SK-N-SH treated with all-trans-retinoic acid at 6 μM for 48 hours (cell line): ENCODE measurements at regions not wholly inside any gene's neighbourhood (a gene's known extent, or its start where the extent isn't known, plus 50 kb on each side); places are given as distances from the start of the nearest gene placed in this dataset.
"Not testable (repeated sequence)": the region's sequence is repeated elsewhere in the genome, so short reads cannot be mapped to it uniquely, and the experiment has no call there.

Source experiments
- ATAC-seq: fragments of 200-7000 bp; cut with Tn5 transposase; 3 replicates; pipeline ENCODE4 v1.9.1; 2020; ENCODE audit warnings: mild to moderate bottlenecking, moderate library complexity
- CREB5 ChIP-seq: fragments of 250-450 bp; sonication (Bioruptor Pico); IDR thresholded peaks from 2 replicates; pipeline ENCODE4 v1.5.1; 2020; ENCODE audit warnings: low read depth, mild to moderate bottlenecking, moderate library complexity
- CSDC2 ChIP-seq: fragments of 250-450 bp; sonication (Bioruptor Pico); IDR thresholded peaks from 2 replicates; pipeline ENCODE4 v1.5.0; 2020; ENCODE audit warnings: mild to moderate bottlenecking, moderate library complexity
- CSRNP3 ChIP-seq: fragments of 250-450 bp; sonication (Bioruptor Pico); IDR thresholded peaks from 2 replicates; pipeline ENCODE4 v1.5.1; 2021; ENCODE audit warnings: mild to moderate bottlenecking, moderate library complexity
- ESRRG ChIP-seq: fragments of 250-450 bp; sonication (Bioruptor Pico); IDR thresholded peaks from 2 replicates; pipeline ENCODE4 v1.6.1; 2021; ENCODE audit warnings: mild to moderate bottlenecking
- GLIS3 ChIP-seq: fragments of 250-450 bp; sonication (Bioruptor Pico); IDR thresholded peaks from 2 replicates; pipeline ENCODE4 v1.5.0; 2020; ENCODE audit warnings: mild to moderate bottlenecking, moderate library complexity
- ISL1 ChIP-seq: fragments of 250-450 bp; sonication (Bioruptor Pico); IDR thresholded peaks from 2 replicates; pipeline ENCODE4 v2.1.2; 2022; ENCODE audit warnings: mild to moderate bottlenecking, moderate library complexity
- OSR1 ChIP-seq: fragments of 250-450 bp; sonication (Bioruptor Pico); IDR thresholded peaks from 2 replicates; pipeline ENCODE4 v1.8.0; 2022; ENCODE audit warnings: moderate library complexity, mild to moderate bottlenecking, inconsistent platforms
- PATZ1 ChIP-seq: fragments of 250-450 bp; sonication (Bioruptor Pico); IDR thresholded peaks from 2 replicates; pipeline ENCODE4 v1.8.0; 2020; ENCODE audit warnings: mild to moderate bottlenecking, moderate library complexity, borderline replicate concordance
- POU6F1 ChIP-seq: fragments of 250-450 bp; sonication (Bioruptor Pico); IDR thresholded peaks from 2 replicates; pipeline ENCODE4 v1.8.0; 2021; ENCODE audit warnings: low read depth, mild to moderate bottlenecking, moderate library complexity, borderline replicate concordance
- PPARA ChIP-seq: fragments of 250-450 bp; sonication (Bioruptor Pico); IDR thresholded peaks from 2 replicates; pipeline ENCODE4 v1.5.0; 2020; ENCODE audit warnings: mild to moderate bottlenecking, borderline replicate concordance
- RARB ChIP-seq: fragments of 250-450 bp; sonication (Bioruptor Pico); IDR thresholded peaks from 2 replicates; pipeline ENCODE4 v1.8.0; 2021; ENCODE audit warnings: mild to moderate bottlenecking, moderate library complexity
- SNAI2 ChIP-seq: fragments of 250-450 bp; sonication (Bioruptor Pico); IDR thresholded peaks from 2 replicates; pipeline ENCODE4 v1.5.0; 2020; ENCODE audit warnings: mild to moderate bottlenecking, moderate library complexity
- TCF4 ChIP-seq: fragments of 250-450 bp; sonication (Bioruptor Pico); IDR thresholded peaks from 2 replicates; pipeline ENCODE4 v1.8.0; 2021; ENCODE audit warnings: mild to moderate bottlenecking, moderate library complexity, borderline replicate concordance
- TOX ChIP-seq: fragments of 250-450 bp; sonication (Bioruptor Pico); IDR thresholded peaks from 2 replicates; pipeline ENCODE4 v1.8.0; 2021; ENCODE audit warnings: mild to moderate bottlenecking, moderate library complexity, borderline replicate concordance
- TSHZ2 ChIP-seq: fragments of 250-450 bp; sonication (Bioruptor Pico); IDR thresholded peaks from 2 replicates; pipeline ENCODE4 v1.5.0; 2020; ENCODE audit warnings: mild to moderate bottlenecking, moderate library complexity
- ZC3H10 ChIP-seq: fragments of 250-450 bp; sonication (Bioruptor Pico); IDR thresholded peaks from 2 replicates; pipeline ENCODE4 v1.5.1; 2021; ENCODE audit warnings: mild to moderate bottlenecking, moderate library complexity
- ZFP3 ChIP-seq: fragments of 250-450 bp; sonication (Bioruptor Pico); IDR thresholded peaks from 2 replicates; pipeline ENCODE4 v1.5.0; 2020; ENCODE audit warnings: mild to moderate bottlenecking, moderate library complexity
- ZFP30 ChIP-seq: fragments of 450-650 bp; formaldehyde crosslinking; IDR thresholded peaks from 2 replicates; pipeline ENCODE4 v1.5.0; 2022; ENCODE audit warnings: mild to moderate bottlenecking, moderate library complexity
- ZNF565 ChIP-seq: fragments of 450-650 bp; formaldehyde crosslinking; conservative IDR thresholded peaks from 2 replicates; pipeline ENCODE4 v1.5.0; 2020; ENCODE audit warnings: low read depth, mild to moderate bottlenecking, moderate library complexity
- ZNF70 ChIP-seq: fragments of 450-650 bp; formaldehyde crosslinking; IDR thresholded peaks from 2 replicates; pipeline ENCODE4 v1.5.0; 2020; ENCODE audit warnings: mild to moderate bottlenecking, moderate library complexity
- ZNF8 ChIP-seq: fragments of 450-650 bp; formaldehyde crosslinking; IDR thresholded peaks from 2 replicates; pipeline ENCODE4 v1.5.0; 2020; ENCODE audit warnings: mild to moderate bottlenecking, moderate library complexity

- TF ChIP-seq CSRNP3 (no peak), GLIS3 (CRISPR knock-in tag) (no peak), TCF4 (CRISPR knock-in tag) (no peak), OSR1 (CRISPR knock-in tag) (no peak), PPARA (CRISPR knock-in tag) (no peak), CSDC2 (no peak), ZFP30 (CRISPR knock-in tag) (no peak), TOX (CRISPR knock-in tag) (no peak), ZNF70 (no peak), SNAI2 (no peak), TSHZ2 (CRISPR knock-in tag) (no peak), RARB (no peak)
- no peak for ATAC-seq
Observed at GRCh38 chr7:42645906-42646305, 266.0 kb downstream of the C7orf25 start.

- ATAC-seq, result no peak
- TF ChIP-seq ZFP3 (CRISPR knock-in tag) (no peak), OSR1 (CRISPR knock-in tag) (no peak), ZNF8 (CRISPR knock-in tag) (no peak), CREB5 (CRISPR knock-in tag) (no peak), ZNF565 (no peak), ISL1 (CRISPR knock-in tag) (no peak), CSRNP3 (no peak), ESRRG (CRISPR knock-in tag) (no peak), POU6F1 (CRISPR knock-in tag) (no peak), CSDC2 (no peak), ZNF70 (no peak)
Observed at GRCh38 chr7:42642699-42643098, 269.2 kb downstream of the C7orf25 start.

GRCh38 chr7:42639930-42640329, 271.9 kb downstream of the C7orf25 start:
- no peak for TF ChIP-seq ZNF8 (CRISPR knock-in tag)
- no peak for TF ChIP-seq ZNF70
- TF ChIP-seq SNAI2, result no peak
- TF ChIP-seq CSDC2, result no peak
- no peak for TF ChIP-seq ZFP3 (CRISPR knock-in tag)
- no peak for TF ChIP-seq TOX (CRISPR knock-in tag)
- TF ChIP-seq PATZ1 (CRISPR knock-in tag), result no peak
- no peak for TF ChIP-seq CSRNP3
- TF ChIP-seq ZFP30 (CRISPR knock-in tag), result no peak
- no peak for TF ChIP-seq ZNF565
- TF ChIP-seq ISL1 (CRISPR knock-in tag), result no peak
- TF ChIP-seq TCF4 (CRISPR knock-in tag), result no peak
- no peak for TF ChIP-seq ESRRG (CRISPR knock-in tag)
- TF ChIP-seq ZC3H10 (CRISPR knock-in tag), result no peak
- no peak for TF ChIP-seq PPARA (CRISPR knock-in tag)
- no peak for TF ChIP-seq POU6F1 (CRISPR knock-in tag)
- no peak for TF ChIP-seq RARB
- TF ChIP-seq CREB5 (CRISPR knock-in tag), result no peak
- ATAC-seq, result no peak

- ATAC-seq, result not testable (repeated sequence)
Observed at GRCh38 chr7:42636380-42636779, 275.5 kb downstream of the C7orf25 start.
